Testis (tissue), 2 donors: ENCODE measurements at regions not wholly inside any gene's neighbourhood (a gene's known extent, or its start where the extent isn't known, plus 50 kb on each side); places are given as distances from the start of the nearest gene placed in this dataset.
A peak's percentile ranks its signal among the peaks of the same experiment; 100 is the strongest.
"Not testable (repeated sequence)": the region's sequence is repeated elsewhere in the genome, so short reads cannot be mapped to it uniquely, and the experiment has no call there.

Experiments
- DNase-seq: peaks from one replicate; pipeline ENCODE4 v3.0.0-alpha.2; 2019
- H3K27ac ChIP-seq, 2 donors: fragments of 200-600 bp; sonication (generic); one replicate each; pipeline ENCODE4 v1.5.1; 2019
- H3K27me3 ChIP-seq: fragments of 200-600 bp; sonication (generic); one replicate; pipeline ENCODE4 v1.5.1; 2019
- H3K36me3 ChIP-seq: fragments of 200-600 bp; sonication (generic); one replicate; pipeline ENCODE4 v1.5.1; 2017; ENCODE audit warnings: low read depth; ENCODE audit errors: missing control alignments
- H3K4me1 ChIP-seq: fragments of 200-600 bp; sonication (generic); one replicate; pipeline ENCODE4 v1.5.1; 2019
- H3K4me3 ChIP-seq, 2 donors: fragments of 200-600 bp; sonication (generic); one replicate each; pipeline ENCODE4 v1.5.1; 2017 to 2019
- H3K9me3 ChIP-seq: fragments of 200-600 bp; sonication (generic); one replicate; pipeline ENCODE4 v1.5.1; 2017
- POLR2A ChIP-seq: fragments of 450-650 bp; IDR thresholded peaks from one replicate; pipeline ENCODE4 v1.6.1; 2017; ENCODE audit warnings: antibody characterized with exemption, mild to moderate bottlenecking, moderate library complexity
- WGBS, 2 donors: methylation state at CpG; one replicate each; pipeline ENCODE4 v1.1.5; 2018; 5-methylcytosine and 5-hydroxymethylcytosine counted together
- intact Hi-C: fragments of 100-400 bp; cut with DNase I; formaldehyde crosslinking; loops from one replicate; pipeline ENCODE4 v1.15.1; 2023; ENCODE audit warnings: low total_unique reads
- TF ChIP-seq, protein P1 (sequence below), 3 experiments: fragments of 450-650 bp in 2 of 3; fragments of 200-600 bp in 1 of 3; sonication (generic) in 1 of 3; IDR thresholded peaks; one replicate each; pipeline ENCODE4 v1.5.1; 2016 to 2019; ENCODE audit warnings: antibody characterized with exemption in 3 of 3, mild to moderate bottlenecking in 2 of 3, moderate library complexity in 1 of 3

DNA sequence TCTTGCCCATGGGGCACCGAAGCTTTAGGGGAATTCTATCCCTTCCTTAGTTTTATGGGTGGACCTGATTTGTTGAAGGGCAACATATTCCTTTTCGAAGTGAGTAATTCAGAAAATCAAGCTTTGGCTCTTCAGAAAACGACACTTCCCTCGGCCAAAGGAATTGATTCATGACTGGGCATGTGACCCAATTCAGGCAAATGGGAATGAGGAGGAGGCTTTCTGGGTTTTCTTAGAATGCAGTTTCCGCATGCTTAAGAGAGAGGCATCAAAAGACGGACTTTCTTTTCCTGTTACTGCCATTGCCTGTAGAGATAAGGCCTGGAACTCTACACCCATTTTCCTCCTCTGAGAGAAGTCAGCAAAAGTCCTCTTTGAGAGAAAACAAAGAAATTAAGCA is 179.5 kb downstream of the RFPL4B start:
- Histone ChIP-seq H3K27me3 (no peaks in the 10 kb centered on the region), H3K27ac (no peak overlapping the region), H3K36me3 (no peaks in the 10 kb centered on the region), H3K9me3 (no peaks in the 10 kb centered on the region), H3K4me3 (no peak overlapping the region), H3K4me1 (no peaks in the 10 kb centered on the region)
- WGBS, 2 donors, result 89 to 92% methylated on average over 6 of the region's 6 CpGs
- intact Hi-C loops, result no loop called here
- no peak for TF ChIP-seq POLR2A
- TF ChIP-seq, protein P1, sequence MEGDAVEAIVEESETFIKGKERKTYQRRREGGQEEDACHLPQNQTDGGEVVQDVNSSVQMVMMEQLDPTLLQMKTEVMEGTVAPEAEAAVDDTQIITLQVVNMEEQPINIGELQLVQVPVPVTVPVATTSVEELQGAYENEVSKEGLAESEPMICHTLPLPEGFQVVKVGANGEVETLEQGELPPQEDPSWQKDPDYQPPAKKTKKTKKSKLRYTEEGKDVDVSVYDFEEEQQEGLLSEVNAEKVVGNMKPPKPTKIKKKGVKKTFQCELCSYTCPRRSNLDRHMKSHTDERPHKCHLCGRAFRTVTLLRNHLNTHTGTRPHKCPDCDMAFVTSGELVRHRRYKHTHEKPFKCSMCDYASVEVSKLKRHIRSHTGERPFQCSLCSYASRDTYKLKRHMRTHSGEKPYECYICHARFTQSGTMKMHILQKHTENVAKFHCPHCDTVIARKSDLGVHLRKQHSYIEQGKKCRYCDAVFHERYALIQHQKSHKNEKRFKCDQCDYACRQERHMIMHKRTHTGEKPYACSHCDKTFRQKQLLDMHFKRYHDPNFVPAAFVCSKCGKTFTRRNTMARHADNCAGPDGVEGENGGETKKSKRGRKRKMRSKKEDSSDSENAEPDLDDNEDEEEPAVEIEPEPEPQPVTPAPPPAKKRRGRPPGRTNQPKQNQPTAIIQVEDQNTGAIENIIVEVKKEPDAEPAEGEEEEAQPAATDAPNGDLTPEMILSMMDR (IDR thresholded peaks at IDR 0.05), result no peak
- DNase-seq, result no peak

DNA sequence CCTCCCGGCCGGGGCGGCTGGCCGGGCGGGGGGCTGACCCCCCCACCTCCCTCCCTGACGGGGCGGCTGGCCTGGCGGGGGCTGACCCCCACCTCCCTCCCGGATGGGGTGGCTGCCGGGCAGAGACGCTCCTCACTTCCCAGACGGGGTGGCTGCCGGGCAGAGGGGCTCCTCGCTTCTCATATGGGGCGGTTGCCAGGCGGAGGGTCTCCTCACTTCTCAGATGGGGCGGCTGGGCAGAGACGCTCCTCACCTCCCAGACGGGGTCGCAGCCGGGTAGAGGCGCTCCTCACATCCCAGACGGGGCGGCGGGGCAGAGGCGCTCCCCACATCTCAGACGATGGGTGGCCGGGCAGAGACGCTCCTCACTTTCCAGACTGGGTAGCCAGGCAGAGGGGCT is 181.2 kb downstream of the RFPL4B start:
- DNase-seq, H3K27me3 ChIP-seq, H3K27ac ChIP-seq, intact Hi-C loops, H3K9me3 ChIP-seq, H3K4me1 ChIP-seq, H3K36me3 ChIP-seq: not testable (repeated sequence)
- H3K4me3 ChIP-seq, result peak overlapping the region; percentile 26
- 89% methylated on average over 16 of the region's 29 CpGs; no CpG with 5 or more reads in 1 of the 2 donors for WGBS, 2 donors

- WGBS, 2 donors, result 81 to 94% methylated on average over 2 of the region's 2 CpGs
- intact Hi-C loops, result no loop called here
- H3K27me3 ChIP-seq, result no peaks in the 10 kb centered on the region
- TF ChIP-seq POLR2A, result no peak
- TF ChIP-seq, protein P1 (IDR thresholded peaks at IDR 0.05), result no peak
- no peaks in the 10 kb centered on the region for H3K4me1 ChIP-seq
- no peak overlapping the region for H3K4me3 ChIP-seq
- no peaks in the 10 kb centered on the region for H3K36me3 ChIP-seq
- H3K9me3 ChIP-seq, result no peaks in the 10 kb centered on the region
- DNase-seq, result no peak
- H3K27ac ChIP-seq, result no peak overlapping the region
Measured at GRCh38 chr6:112535816-112536215, 188.7 kb downstream of the RFPL4B start.

DNA sequence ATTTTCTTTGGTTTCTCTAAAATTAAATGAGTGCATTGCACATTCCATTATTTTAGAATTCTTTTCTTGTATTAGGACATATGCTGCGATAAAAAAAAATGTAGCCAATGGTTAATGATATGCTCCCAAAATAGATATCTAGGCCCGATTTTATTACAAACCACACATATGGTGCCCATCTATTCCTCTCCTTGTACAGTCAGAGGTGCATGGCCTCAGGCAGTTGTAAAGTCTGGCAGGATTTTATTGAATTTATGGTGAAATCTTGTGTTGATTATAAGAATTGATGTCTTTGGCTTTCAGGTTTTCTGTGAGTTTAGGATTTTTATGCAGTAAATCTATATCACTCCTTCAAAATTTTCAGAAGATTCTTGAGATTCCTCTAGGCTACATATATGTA is 192.2 kb downstream of the RFPL4B start:
- no peak for DNase-seq
- TF ChIP-seq, protein P1 (IDR thresholded peaks at IDR 0.05), result no peak
- TF ChIP-seq POLR2A, result no peak
- Histone ChIP-seq H3K27me3 (no peaks in the 10 kb centered on the region), H3K36me3 (no peaks in the 10 kb centered on the region), H3K9me3 (no peaks in the 10 kb centered on the region), H3K4me1 (no peaks in the 10 kb centered on the region), H3K27ac (no peak overlapping the region), H3K4me3 (no peak overlapping the region)
- WGBS, 2 donors, result 91 to 92% methylated on average over 2 of the region's 2 CpGs
- intact Hi-C loops, result no loop called here

DNA sequence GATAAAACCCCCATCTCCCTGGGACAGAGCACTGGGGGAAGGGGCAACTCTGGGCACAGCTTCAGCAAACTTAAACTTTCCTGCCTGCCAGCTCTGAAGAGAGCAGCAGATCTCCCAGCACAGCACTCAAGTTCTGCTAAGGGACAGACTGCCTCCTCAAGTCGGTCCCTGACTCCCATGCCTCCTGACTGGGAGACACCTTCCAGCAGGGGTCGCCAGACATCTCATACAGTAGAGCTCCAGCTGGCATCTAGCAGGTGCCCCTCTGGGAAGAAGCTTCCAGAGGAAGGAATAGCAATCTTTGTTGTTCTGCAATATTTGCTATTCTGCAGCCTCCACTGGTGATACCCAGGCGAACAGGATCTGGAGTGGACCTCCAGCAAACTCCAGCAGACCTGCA is 194.7 kb downstream of the RFPL4B start:
- H3K4me3 ChIP-seq, H3K9me3 ChIP-seq, intact Hi-C loops, H3K27me3 ChIP-seq, H3K27ac ChIP-seq, H3K36me3 ChIP-seq, DNase-seq, H3K4me1 ChIP-seq: not testable (repeated sequence)
- WGBS, 2 donors, result 94 to 100% methylated on average over 1 to 3 of the region's 3 CpGs

GRCh38 chr6:112547321-112548085 is 200.4 kb downstream of the RFPL4B start:
- DNase-seq, H3K4me3 ChIP-seq, H3K9me3 ChIP-seq, H3K27me3 ChIP-seq, H3K27ac ChIP-seq, H3K36me3 ChIP-seq, H3K4me1 ChIP-seq, intact Hi-C loops: not testable (repeated sequence)
- WGBS, 2 donors, result 87 to 91% methylated on average over 8 of the region's 8 CpGs
